HG03520 (cell line): ENCODE measurements at regions not wholly inside any gene's neighbourhood (a gene's known extent, or its start where the extent isn't known, plus 50 kb on each side); places are given as distances from the start of the nearest gene placed in this dataset.

ENCODE experiments used
- ATAC-seq: cut with Tn5 transposase; IDR thresholded peaks from one replicate; pipeline ENCODE4 v1.9.1; 2021; ENCODE audit warnings: mild to moderate bottlenecking, moderate library complexity; ENCODE audit not compliant: unreplicated experiment

DNA sequence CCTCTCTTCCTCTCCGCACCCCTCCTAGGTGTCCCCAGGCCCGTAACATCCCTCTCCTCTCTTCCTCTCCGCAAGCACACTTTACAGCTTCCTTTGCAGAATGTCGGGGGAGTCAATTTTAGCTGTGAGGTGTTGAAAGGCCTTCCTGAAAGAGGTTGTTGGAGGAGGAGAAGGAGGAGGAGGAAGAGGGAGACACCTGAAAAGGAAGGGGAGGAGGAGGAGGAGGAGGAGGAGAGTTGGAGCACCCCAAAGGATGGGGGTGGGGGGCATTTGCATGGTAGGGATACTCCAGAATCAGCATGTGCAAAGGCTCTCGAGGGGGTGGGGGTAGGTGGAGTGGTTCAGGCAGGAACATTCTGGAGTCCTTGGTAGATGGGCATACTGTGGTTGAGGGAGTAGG lies 1045.1 kb downstream of the TBC1D22A start:
- ATAC-seq = no peak

DNA sequence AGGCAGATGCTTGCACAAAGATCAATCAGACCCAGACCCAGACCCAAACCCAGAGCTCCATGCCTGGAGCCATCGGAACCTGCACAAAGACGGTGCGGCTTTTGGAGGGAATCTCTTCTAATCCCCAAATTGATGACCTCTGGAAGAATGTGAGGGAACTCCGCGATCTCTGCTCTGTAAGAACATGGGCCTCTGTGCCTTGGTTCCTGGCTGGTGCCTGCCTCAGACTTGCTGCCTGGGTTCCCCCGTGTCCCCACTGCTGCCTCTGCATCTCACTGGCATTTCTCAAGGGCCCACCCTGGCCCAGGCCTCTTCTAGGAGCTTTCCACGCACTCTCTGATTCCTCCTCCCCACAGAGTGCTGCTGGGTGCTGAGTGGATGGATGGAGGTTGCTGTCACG lies 1044.4 kb downstream of the TBC1D22A start:
- ATAC-seq = no peak

DNA sequence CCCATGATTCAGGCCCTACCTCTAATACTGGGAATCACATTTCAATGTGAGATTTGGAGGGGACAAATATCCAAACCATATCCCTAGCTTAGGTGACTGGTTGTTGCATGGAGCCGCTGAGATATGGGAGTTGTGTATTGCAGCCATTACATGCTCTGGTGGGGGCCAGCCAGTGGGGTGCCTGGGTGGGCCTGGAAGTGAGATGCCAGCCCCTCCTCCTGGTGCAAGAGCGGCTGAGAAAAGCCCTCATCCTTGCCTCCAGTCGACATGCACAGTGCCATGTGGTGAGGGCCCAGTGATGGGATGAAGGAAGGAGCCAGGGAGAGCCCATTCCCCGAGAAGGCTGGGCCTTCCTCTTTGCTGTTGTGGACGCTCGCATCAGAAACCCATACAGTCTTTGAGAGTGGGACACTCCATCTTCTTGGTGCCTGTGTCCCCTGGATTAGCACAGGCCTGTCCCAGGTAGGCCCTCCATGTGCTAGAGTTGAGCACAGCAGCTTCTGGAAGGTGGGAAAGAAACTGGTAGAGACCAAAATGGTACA lies 1043.0 kb downstream of the TBC1D22A start:
- no peak for ATAC-seq

- no peak for ATAC-seq
These were observed 1041.8 kb downstream of the TBC1D22A start for GRCh38 chr22:47804281-47804680.

GRCh38 chr22:47802421-47802820 lies 1040.0 kb downstream of the TBC1D22A start:
- ATAC-seq = no peak

GRCh38 chr22:47801541-47802245 lies 1039.2 kb downstream of the TBC1D22A start:
- ATAC-seq = no peak

- no peak for ATAC-seq
These were observed 1035.8 kb downstream of the TBC1D22A start for GRCh38 chr22:47798229-47798628.

GRCh38 chr22:47797342-47797945 lies 1035.0 kb downstream of the TBC1D22A start:
- no peak for ATAC-seq

DNA sequence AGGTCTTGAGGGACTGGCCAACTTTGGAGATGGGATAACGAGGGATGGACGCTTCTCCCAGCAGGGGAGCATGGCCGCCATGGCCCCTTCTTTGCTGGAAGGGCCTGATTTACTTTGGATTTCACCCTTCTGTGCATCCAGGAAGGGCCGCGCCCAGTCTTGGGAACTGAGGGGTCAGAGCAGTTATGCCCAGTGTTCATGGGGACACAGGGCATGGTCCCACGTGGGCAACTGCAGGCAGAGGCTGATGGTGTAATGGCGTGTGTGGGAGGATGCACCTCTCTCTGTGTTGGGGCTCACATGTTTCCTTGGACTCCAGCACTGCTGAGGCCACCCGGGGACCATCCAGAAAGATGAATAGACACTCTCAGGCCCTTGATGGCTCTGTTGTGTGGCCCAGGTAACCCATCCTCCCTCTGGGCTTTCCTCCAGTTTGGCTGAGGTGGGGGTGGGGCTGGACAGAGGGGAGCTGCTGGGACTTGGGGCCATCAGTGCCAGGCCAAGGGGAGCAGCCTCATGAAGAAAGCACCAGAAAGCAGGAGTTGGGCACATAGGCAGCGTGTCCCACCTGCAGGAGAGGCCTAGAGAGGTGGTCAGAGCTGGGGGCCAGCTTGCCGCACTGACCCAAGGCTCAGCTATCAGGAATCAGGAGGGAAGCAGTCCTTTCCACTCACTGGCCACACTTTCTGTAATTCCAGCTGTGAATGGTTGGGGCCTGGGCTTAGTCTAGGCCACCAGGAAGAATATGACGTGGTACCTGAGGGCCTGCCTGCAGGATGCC lies 1033.9 kb downstream of the TBC1D22A start:
- no peak for ATAC-seq

DNA sequence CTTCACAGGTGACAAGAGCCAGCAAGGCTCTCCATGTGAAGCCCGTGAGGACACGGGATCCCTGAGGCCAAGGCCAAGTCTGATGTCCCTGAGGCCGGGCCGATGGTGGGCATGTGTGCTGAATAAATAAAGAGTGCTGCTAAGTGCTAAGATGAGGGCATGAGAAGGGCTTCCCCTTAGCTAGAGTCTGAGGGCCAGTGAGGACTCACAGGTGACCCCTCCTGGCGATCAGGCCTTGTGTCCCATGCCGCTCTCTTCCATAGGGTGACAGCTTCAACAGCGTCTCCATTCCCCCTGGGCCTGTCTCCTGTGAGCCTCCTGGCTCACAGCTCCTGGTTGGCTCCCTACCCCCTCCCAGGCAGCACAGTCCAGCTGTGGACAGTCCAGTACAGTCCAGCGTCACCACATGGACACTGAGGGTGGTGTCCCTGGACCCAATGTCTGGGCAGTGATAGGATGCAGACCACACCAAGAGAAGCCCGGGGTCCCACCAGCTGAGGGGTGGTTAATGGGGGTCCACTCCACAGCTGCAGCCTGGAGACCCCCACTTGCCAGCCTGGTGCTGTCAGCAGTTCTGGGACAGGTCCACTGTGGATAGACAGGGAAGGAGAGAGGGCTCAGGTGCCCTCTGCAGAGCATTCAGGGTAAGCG lies 1033.2 kb downstream of the TBC1D22A start:
- ATAC-seq = no peak

GRCh38 chr22:47794851-47795250 lies 1032.4 kb downstream of the TBC1D22A start:
- no peak for ATAC-seq

DNA sequence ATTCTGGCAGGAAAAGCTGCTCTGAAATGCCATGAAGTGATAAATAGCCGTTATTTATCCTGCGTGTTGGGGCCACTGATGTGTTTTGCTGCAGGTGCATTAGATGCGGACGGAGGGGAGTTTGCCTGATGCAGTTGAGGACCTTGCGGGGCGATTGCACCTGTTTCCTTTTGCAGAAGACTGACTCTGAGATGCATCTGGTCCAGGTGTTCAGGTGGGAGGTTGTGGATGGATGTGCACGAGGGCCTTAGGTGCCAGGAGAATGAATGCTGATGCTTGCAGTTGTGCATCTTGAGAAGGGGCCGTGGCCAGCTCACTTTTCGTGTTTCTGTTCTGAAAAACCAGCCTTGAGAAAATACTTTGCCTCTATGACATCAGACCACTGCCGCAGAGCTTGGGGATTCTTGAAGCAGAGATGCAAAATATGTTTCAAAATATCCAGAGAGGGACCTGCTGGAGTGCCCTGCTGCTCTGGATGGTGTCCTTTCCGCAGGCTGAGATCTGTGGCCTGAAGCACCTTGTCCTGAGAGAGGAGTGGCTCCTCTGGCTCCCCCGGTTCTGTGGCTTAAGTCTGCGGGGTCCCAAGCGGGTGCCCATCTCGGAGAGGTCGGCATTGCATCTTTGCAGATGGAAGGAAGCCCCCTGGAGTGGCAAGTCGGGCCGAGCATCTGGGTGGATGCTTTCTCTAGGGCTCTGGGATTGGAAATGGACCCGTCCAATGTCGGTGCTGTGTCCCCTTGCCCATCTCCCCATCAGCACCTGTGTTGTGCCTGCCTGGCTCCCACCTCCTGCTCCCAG lies 1031.1 kb downstream of the TBC1D22A start:
- no peak for ATAC-seq

GRCh38 chr22:47789171-47789570 lies 1026.7 kb downstream of the TBC1D22A start:
- no peak for ATAC-seq

DNA sequence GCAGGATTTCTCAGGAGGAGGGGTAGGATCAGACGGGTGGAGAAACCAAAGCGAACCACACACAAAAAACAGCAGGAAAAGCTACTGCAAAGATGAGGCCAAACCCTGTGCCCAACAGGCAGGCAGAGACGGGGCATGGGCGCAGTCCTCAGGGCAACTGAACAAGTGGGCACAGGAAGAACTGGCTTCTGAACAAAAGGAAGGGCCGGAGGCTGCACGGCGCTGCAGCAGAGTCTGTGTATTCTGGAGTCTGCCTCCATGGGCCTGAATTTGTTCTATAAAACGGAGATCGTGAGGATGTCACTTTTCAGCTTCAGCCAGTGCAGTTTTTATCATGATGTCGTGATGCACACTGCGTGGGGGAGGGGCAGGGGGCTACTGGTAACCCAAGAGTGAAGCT lies 1026.0 kb downstream of the TBC1D22A start:
- ATAC-seq = no peak

GRCh38 chr22:47787501-47788227 lies 1025.2 kb downstream of the TBC1D22A start:
- ATAC-seq = no peak

DNA sequence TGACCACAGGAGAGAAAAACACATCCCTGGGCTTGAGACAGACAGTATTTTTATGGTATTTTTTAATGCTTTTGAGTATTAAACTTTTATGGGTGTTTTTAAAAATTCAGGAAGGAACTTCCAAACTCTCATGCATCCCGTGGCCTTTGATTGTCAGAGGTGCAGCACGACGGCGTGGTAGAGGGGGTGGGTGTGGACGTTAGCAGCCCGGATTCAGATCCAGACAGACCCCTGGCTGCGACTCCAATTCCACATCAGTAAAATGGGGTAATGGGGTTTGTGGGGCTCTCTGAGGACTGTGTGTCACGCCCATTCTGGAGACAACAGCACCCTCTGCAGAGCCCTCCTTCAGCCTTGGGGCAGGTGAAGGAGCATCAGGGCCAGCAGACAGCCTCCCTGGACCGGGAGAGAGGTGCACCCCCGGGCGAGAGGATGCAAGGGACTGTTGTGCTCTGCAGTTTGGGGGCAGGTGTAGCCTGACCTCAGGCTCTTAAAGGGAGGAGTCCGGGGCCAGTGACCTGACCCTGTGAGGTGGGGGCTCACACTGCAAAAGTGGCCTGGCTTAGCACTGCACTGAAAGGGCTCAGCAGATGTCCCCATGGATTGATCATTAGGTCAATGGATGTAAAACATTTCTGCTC lies 1024.3 kb downstream of the TBC1D22A start:
- no peak for ATAC-seq

- no peak for ATAC-seq
These were observed 1022.5 kb downstream of the TBC1D22A start for GRCh38 chr22:47784991-47785390.

DNA sequence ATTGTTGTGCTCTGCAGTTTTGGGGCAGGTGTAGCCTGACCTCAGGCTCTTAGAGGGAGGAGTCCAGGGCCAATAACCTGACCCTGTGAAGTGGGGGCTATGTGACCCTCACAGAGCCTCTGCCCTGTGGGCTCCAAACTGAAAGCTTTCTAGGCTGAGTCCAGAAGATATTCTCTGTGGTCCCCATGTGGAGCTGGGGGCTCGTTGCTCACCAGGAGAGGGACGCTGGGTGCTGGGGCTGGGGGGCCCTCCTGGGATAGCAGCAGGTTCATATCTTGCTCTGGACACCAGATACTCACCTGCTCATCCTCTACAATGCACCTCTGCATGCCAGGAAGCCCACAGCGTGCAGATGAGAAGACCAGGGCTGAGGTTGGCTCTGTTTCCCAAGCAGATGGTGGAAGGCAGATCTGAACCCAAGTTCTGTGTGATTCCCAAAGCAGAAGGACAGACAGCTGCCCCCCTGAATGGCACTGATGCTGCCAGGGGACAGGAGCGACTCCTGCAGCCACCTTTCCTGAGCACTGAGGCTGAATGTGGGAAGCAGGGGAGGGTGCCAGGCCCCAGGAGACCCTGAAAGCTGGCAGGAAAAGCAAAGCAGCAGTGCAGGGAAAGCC lies 1022.0 kb downstream of the TBC1D22A start:
- ATAC-seq = no peak
